ENCODE measurements at regions not wholly inside any gene's neighbourhood (a gene's known extent, or its start where the extent isn't known, plus 50 kb on each side); places are given as distances from the start of the nearest gene placed in this dataset.

DNA sequence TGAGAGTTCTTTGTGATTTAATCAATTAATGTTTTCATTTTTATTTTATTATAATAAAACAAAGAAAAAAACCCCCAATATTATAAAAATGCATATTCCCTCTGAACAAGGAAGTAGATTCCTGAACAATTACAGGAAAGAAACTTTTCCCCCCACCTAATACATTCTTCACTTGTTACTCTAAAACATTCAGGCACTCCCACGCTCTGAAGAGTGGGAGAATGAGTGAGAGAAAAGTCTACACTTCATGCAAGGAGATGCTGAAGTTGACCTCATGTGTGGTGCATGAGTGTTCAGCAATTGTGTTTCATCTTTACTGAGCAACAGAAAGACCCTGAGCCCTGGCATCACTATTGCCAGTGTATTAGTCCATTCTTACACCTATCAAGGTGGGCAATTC lies 244.2 kb upstream of the IGFBP3 start:
- DNase-seq (ENCODE audit: low spot score) = no peak

DNA sequence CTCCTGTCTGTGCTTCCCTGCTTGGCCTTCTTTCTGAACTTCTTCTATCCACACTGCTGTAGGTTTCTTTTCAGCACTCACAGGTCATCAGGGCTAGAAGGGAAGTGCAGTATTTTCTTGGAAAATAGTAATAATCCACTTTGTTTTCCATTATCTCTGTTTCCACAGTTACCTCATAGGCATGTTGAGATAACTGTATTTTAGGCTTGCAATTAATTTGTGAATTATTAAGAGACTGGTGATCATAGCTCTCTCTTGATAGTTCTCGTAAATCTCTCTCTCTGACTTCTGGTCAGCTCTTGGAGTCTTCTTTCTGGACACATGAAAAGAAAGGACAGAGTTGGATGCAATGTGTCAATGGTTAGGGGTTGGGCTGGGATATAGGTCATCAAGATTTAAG lies 243.6 kb upstream of the IGFBP3 start:
- DNase-seq (ENCODE audit: low spot score) = no peak

DNA sequence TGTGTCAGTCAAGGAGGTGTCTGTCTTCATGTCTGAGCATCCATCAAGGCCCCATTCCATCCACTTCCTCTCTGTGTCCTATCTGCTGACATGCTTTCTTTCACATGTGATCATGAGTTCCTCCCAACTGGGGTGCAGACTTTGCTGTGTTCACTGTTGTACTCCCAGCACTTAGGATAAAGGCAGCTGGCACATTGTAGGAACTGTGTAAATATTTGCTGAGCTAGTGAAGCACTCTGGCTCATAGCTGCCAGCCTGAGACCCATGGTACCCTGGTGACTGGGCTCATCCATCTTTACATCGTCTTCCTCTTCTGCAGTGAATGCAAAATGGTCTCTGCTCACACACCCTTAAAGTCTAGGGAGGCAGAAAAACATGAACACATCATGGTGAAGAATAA lies 242.2 kb upstream of the IGFBP3 start:
- DNase-seq (ENCODE audit: low spot score) = no peak

GRCh38 chr7:46162609-46163008 lies 241.5 kb upstream of the IGFBP3 start:
- no peak for DNase-seq (ENCODE audit: low spot score)

GRCh38 chr7:46160861-46161260 lies 239.8 kb upstream of the IGFBP3 start:
- DNase-seq (ENCODE audit: low spot score) = no peak

- no peak for DNase-seq (ENCODE audit: low spot score)
Measured at GRCh38 chr7:46157931-46158330, 236.9 kb upstream of the IGFBP3 start.

- DNase-seq (ENCODE audit: low spot score) = no peak
Measured at GRCh38 chr7:46157404-46157803, 236.3 kb upstream of the IGFBP3 start.

GRCh38 chr7:46156853-46157252 lies 235.8 kb upstream of the IGFBP3 start:
- no peak for DNase-seq (ENCODE audit: low spot score)

DNA sequence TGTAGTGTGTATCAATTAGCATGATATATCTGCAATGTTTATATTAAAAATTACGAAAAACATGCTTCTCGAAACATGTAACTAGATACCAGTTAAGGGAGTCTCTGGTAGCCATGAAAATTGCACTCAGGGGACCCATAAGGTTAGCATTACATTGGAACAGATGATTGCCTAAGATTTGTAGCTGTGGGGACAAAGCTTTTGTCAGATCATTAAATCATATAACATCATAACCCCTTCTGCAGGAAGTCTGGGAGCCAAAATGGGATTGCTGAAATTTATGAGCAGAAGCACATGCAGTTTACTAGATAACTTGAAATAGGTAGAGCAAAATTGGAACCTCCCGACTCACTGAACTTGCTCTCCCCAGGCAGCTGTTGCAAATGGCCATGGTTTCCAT lies 235.0 kb upstream of the IGFBP3 start:
- DNase-seq (ENCODE audit: low spot score) = no peak

- no peak for DNase-seq (ENCODE audit: low spot score)
Measured at GRCh38 chr7:46155367-46155766, 234.3 kb upstream of the IGFBP3 start.

GRCh38 chr7:46153951-46154787 lies 233.1 kb upstream of the IGFBP3 start:
- no peak for DNase-seq (ENCODE audit: low spot score)

DNA sequence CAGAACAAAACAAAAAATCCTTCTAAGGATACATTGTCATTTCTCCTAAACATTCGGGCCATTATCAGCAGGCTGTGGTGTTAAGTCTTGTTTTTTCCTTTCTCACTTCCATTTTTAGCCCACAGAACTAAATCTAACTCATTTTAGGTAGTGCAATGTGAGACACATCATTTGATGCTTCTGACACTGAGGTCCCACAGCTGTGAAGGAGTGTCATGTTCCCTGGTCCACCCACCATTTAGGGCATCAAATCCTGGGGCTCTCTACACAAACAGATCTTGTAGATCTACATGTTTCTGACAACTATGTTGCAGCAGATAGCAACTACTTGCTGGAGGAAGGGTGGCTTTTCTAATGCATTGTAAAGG lies 232.5 kb upstream of the IGFBP3 start:
- no peak for DNase-seq (ENCODE audit: low spot score)

DNA sequence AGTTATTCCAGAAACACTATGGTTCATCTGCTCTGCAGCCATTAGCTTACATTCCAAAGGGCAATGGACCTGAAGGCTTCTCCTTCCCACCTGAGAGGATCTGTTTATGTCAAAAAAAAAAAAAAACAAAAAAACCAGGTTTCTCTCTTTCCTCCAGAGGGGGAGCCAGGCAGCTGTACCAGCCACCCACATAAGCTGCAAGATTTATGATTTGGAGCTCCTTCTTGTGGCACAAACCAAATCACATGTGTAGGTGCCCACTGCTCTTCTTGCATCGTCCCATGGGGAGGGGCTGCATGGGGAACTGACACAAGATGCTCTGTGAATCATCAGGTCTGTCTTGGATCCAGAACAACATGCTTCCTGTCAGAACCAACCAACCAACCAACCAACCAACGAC lies 231.6 kb upstream of the IGFBP3 start:
- no peak for DNase-seq (ENCODE audit: low spot score)

GRCh38 chr7:46150721-46151120 lies 229.6 kb upstream of the IGFBP3 start:
- DNase-seq (ENCODE audit: low spot score) = no peak

GRCh38 chr7:46150202-46150601 lies 229.1 kb upstream of the IGFBP3 start:
- no peak for DNase-seq (ENCODE audit: low spot score)

DNA sequence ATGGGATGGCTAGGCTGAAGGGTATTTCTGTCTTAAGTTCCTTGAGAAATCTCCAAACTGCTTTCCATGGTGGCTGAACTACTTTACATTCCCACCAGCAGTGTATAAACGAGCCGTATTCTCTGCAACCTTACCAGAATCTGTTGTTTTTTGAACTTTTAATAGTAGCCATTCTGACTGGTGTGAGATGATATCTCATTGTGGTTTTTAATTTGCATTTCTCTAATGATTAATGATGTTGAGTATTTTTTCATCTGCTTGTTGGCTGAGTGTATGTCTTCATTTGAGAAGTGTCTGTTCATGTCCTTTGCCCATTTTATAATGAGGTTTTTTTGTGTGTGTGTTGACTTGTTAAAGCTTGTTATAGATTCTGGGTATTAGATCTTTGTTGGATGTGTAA lies 226.8 kb upstream of the IGFBP3 start:
- DNase-seq (ENCODE audit: low spot score) = no peak

- no peak for DNase-seq (ENCODE audit: low spot score)
Measured at GRCh38 chr7:46146454-46147255, 225.6 kb upstream of the IGFBP3 start.

GRCh38 chr7:46145412-46145811 lies 224.3 kb upstream of the IGFBP3 start:
- no peak for DNase-seq (ENCODE audit: low spot score)

- DNase-seq (ENCODE audit: low spot score) = no peak
Measured at GRCh38 chr7:46143949-46144917, 223.2 kb upstream of the IGFBP3 start.

DNA sequence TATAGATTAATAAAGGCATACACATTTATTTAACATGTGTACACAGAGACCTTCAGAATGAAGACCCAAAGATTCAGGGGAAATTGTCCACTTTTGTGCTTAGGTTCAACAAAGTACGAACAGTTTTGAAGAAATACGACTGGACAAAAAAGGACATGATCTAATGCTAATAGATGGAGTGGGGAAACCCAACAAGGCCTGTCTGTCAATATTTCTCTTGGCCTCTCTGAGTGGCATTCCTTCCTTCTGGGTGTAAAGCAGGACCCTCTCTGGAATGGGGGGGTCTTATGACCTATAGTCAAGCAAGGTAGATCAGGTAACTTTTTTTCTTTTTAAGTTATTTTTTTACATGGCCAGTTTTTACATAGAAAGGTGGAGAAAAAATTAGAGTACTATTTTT lies 222.3 kb upstream of the IGFBP3 start:
- DNase-seq (ENCODE audit: low spot score) = no peak

DNA sequence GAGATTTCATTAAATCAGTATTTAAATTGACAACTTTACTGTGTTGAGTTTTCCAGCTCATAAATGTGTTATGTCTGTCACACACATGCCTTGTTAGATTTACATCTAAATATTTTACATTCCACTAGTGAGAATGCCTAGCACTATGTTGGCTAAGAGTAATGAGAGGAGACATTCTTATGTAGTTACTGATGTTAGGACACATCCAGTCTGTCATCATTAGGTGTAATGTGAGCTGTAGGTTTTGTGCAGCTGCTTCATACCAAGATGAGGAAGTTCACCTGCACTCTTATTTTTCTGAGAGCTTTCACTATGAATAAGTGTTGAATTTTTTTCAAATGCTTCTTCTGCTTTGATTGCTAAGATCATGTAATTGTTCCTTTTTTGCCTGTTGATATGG lies 218.0 kb upstream of the IGFBP3 start:
- DNase-seq (ENCODE audit: low spot score) = no peak

DNA sequence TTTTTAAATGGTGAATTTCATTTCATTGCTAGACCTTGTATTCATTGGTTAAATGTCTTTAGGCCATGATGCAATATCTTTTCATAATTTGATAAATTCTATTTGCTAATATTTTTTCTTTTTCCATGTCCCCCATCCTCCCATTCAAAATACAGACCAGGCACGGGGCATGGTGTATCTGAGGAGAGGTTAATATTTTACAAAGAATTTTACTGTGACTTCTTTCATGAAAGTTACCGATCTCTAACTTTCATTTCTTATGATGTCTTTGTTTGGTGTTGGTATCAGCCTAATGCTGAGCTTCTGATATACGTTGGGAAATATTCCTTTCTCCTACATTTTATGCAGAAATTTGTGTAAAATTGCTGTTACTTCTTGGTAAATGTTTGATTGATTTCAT lies 216.7 kb upstream of the IGFBP3 start:
- no peak for DNase-seq (ENCODE audit: low spot score)

All from globus pallidus (tissue), 1 donor.